ENCODE measurements at regions not wholly inside any gene's neighbourhood (a gene's known extent, or its start where the extent isn't known, plus 50 kb on each side); places are given as distances from the start of the nearest gene placed in this dataset.

- Histone ChIP-seq H3K4me1 (ENCODE audit: control insufficient read depth, insufficient read depth, low read length) (no peaks in the 10 kb centered on the region), H3K4me2 (ENCODE audit: control insufficient read depth, insufficient read depth) (no peak overlapping the region), H2AFZ (ENCODE audit: control insufficient read depth, low read depth, low read length) (no peak overlapping the region), H3K9ac (ENCODE audit: control insufficient read depth, insufficient read depth, low read length) (no peak overlapping the region), H4K20me1 (ENCODE audit: control insufficient read depth, insufficient read depth) (no peaks in the 10 kb centered on the region), H3K27me3 (replicated peaks in 1 of 2; ENCODE audit: control insufficient read depth in 2 of 2, insufficient read depth in 2 of 2, low read length in 1 of 2) (no peaks in the 10 kb centered on the region; a peak in 2 of 4 replicates), H3K36me3 (ENCODE audit: control insufficient read depth in 2 of 2, insufficient read depth in 2 of 2, low read length in 1 of 2) (no peaks in the 10 kb centered on the region), H3K27ac (ENCODE audit: control insufficient read depth, insufficient read depth) (no peak overlapping the region), H3K79me2 (ENCODE audit: control insufficient read depth, insufficient read depth, low read length) (no peaks in the 10 kb centered on the region), H3K9me3 (replicated peaks; ENCODE audit: control insufficient read depth, insufficient read depth, low read length) (no peaks in the 10 kb centered on the region), H3K4me3 (no peak overlapping the region)
- ChIA-PET POLR2A (no interaction called here), SMC1A (ENCODE audit: uncharacterized antibody, unreplicated experiment) (interaction anchor here (0.6 kb wide), 1 partner anchor 26 kb away, joined by 3 read pairs; no protein-coding TSS in a partner anchor), RAD21 (ENCODE audit: unreplicated experiment) (no interaction called here), CTCF (interaction anchor here (0.8 to 1.1 kb wide), 3 partner anchors 17 to 127 kb away, joined by 3 to 4 read pairs (median 3); no protein-coding TSS in a partner anchor)
- intact Hi-C loops (cut with micrococcal nuclease; ENCODE audit: unreplicated experiment) = no loop called here
- BruUV-seq (replicated peaks) = no TSS peak
- DNase-seq (ENCODE audit: low read depth, low spot score) = no peak
- WGBS (ENCODE audit: insufficient coverage, insufficient replicate concordance, low lambda C conversion rate, missing lambda C conversion rate) = 18% methylated on average over 5 of the region's 5 CpGs
- ATAC-seq = no peak
- in situ Hi-C loops (cut with MboI) = no loop called here
- FAIRE-seq = no peak
- TF ChIP-seq FOXK2 (IDR thresholded peaks at IDR 0.05) (no peak), ATF3 (IDR thresholded peaks at IDR 0.05; ENCODE audit: borderline replicate concordance, extremely low read depth, low read depth, low read length) (no peak), HDAC6 (IDR thresholded peaks at IDR 0.05; ENCODE audit: unreplicated experiment) (no peak), MLLT1 (IDR thresholded peaks at IDR 0.05) (no peak), PKNOX1 (IDR thresholded peaks at IDR 0.05) (no peak), CHD1 (IDR thresholded peaks at IDR 0.05; ENCODE audit: low read depth, low read length) (no peak), MTA2 (IDR thresholded peaks at IDR 0.05; ENCODE audit: low read depth) (no peak), CREB1 (IDR thresholded peaks at IDR 0.05; ENCODE audit: low read depth) (no peak), IRF3 (IDR thresholded peaks at IDR 0.05) (no peak), BHLHE40 (IDR thresholded peaks at IDR 0.05; ENCODE audit: borderline replicate concordance in 1 of 2, low read depth in 2 of 2, low read length in 1 of 2) (no peak), ZBED1 (IDR thresholded peaks at IDR 0.05; ENCODE audit: borderline replicate concordance) (no peak), NR2C2 (IDR thresholded peaks at IDR 0.05; ENCODE audit: borderline replicate concordance, control insufficient read depth, insufficient read length, low read depth) (no peak)
Observed at GRCh38 chr5:168093200-168093910, 198.1 kb upstream of the WWC1 start.

Data from GM12878 (cell line).